Thymus (tissue), 11 donors: ENCODE measurements at regions not wholly inside any gene's neighbourhood (a gene's known extent, or its start where the extent isn't known, plus 50 kb on each side); places are given as distances from the start of the nearest gene placed in this dataset.
"Not testable (repeated sequence)": the region's sequence is repeated elsewhere in the genome, so short reads cannot be mapped to it uniquely, and the experiment has no call there.

ENCODE experiments used
- DNase-seq, 9 donors: peaks; one replicate each; pipeline ENCODE4 v3.0.0-alpha.2; 2013; ENCODE audit warnings: low spot score in 9 of 9, low read depth in 6 of 9, missing footprints in 1 of 9
- H3K27ac ChIP-seq, 2 donors: one replicate each; pipeline ENCODE4 v1.5.1; 2013; ENCODE audit warnings: control low read depth in 1 of 2, low read depth in 1 of 2, low read length in 1 of 2, mild to moderate bottlenecking in 1 of 2, moderate library complexity in 1 of 2
- H3K27me3 ChIP-seq, 2 donors: one replicate each; pipeline ENCODE4 v1.5.1; 2013; ENCODE audit warnings: low read length in 1 of 2; ENCODE audit not compliant: control insufficient read depth in 2 of 2, insufficient read depth in 1 of 2
- H3K36me3 ChIP-seq, 2 donors: one replicate each; pipeline ENCODE4 v1.5.1; 2013; ENCODE audit warnings: low read length in 1 of 2, mild to moderate bottlenecking in 1 of 2, moderate library complexity in 1 of 2; ENCODE audit not compliant: control insufficient read depth in 2 of 2, insufficient read depth in 2 of 2
- H3K4me1 ChIP-seq, 2 donors: one replicate each; pipeline ENCODE4 v1.5.1; 2013; ENCODE audit warnings: low read length in 2 of 2; ENCODE audit not compliant: control insufficient read depth in 2 of 2, insufficient read depth in 2 of 2
- H3K4me3 ChIP-seq, 2 donors: one replicate each; pipeline ENCODE4 v1.5.1; 2013; ENCODE audit warnings: low read length in 2 of 2, control low read depth in 1 of 2, mild to moderate bottlenecking in 1 of 2
- H3K9me3 ChIP-seq, 2 donors: one replicate each; pipeline ENCODE4 v1.5.1; 2013; ENCODE audit warnings: low read length in 1 of 2, mild to moderate bottlenecking in 1 of 2; ENCODE audit not compliant: control insufficient read depth in 2 of 2, insufficient read depth in 1 of 2
- WGBS: extraction: QIAGEN DNeasy Blood & Tissue Kit; methylation state at CpG from one replicate; pipeline ENCODE4 v1.1.7; 2013; 5-methylcytosine and 5-hydroxymethylcytosine counted together
- donor health status: healthy.

GRCh38 chr15:53810306-53810705 lies 50.8 kb upstream of the WDR72 start:
- 97% methylated on average over 7 of the region's 7 CpGs for WGBS

More at GRCh38 chr15:53810306-53810705, 50.8 kb upstream of the WDR72 start:
- not testable (repeated sequence) for H3K27me3 ChIP-seq, H3K4me1 ChIP-seq, H3K27ac ChIP-seq, H3K4me3 ChIP-seq, H3K9me3 ChIP-seq, H3K36me3 ChIP-seq, DNase-seq
